Bronchial epithelial cell (primary cell): ENCODE measurements at regions not wholly inside any gene's neighbourhood (a gene's known extent, or its start where the extent isn't known, plus 50 kb on each side); places are given as distances from the start of the nearest gene placed in this dataset.

Experiments
- DNase-seq: peaks from one replicate; pipeline ENCODE4 v3.0.0-alpha.2; 2010; ENCODE audit warnings: low read depth
- FAIRE-seq: peaks from 2 replicates; lab custom pipeline; 2011; peaks lifted over from hg19 to GRCh38; lab: Jason Lieb, UNC
- H3K27me3 ChIP-seq: 2 replicates; pipeline ENCODE4 v1.5.1; 2011; ENCODE audit warnings: low read length; ENCODE audit not compliant: control insufficient read depth, insufficient read depth
- H3K36me3 ChIP-seq: 2 replicates; pipeline ENCODE4 v1.5.1; 2011; ENCODE audit warnings: low read length; ENCODE audit not compliant: control insufficient read depth, insufficient read depth
- H3K4me3 ChIP-seq: 2 replicates; pipeline ENCODE4 v1.5.1; 2011; ENCODE audit warnings: mild to moderate bottlenecking, low read depth, low read length, control low read depth
- CTCF ChIP-seq: IDR thresholded peaks from 2 replicates; pipeline ENCODE4 v1.5.1; 2011; ENCODE audit warnings: mild to moderate bottlenecking, moderate library complexity, low read length, control low read depth, inconsistent platforms; ENCODE audit not compliant: insufficient read depth, severe bottlenecking

GRCh38 chr2:239845968-239846367 is 179.2 kb downstream of the NDUFA10 start:
- DNase-seq (no peak), FAIRE-seq (no peak)
- Histone ChIP-seq H3K4me3 (no peak overlapping the region), H3K27me3 (no peaks in the 10 kb centered on the region), H3K36me3 (no peaks in the 10 kb centered on the region)
- TF ChIP-seq CTCF = no peak

DNA sequence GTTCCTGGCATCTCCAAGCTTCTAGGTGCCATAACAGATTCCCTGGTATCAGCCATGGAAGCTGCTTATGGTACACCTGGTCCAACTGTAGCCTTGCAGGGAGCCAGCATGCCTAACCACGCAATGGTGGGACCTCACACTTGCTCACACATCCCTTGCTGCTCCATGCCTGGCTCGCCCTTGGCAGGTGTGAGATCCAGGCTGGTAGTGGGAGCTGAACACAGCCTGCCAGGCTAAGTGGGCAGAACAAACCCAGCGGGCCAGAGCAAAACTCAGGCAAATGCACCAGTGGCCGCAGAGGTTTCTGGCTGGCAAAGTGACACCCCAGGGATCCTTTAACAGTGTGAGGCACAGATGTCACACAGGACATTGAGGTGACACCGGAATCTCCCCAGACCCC is 185.8 kb downstream of the NDUFA10 start:
- TF ChIP-seq CTCF = no peak
- H3K36me3 ChIP-seq = no peaks in the 10 kb centered on the region
- DNase-seq (no peak), FAIRE-seq (no peak)
- no peaks in the 10 kb centered on the region for H3K27me3 ChIP-seq
- H3K4me3 ChIP-seq = no peak overlapping the region

GRCh38 chr2:239836021-239836765 is 188.9 kb downstream of the NDUFA10 start:
- no peak overlapping the region for H3K4me3 ChIP-seq
- no peak for TF ChIP-seq CTCF
- FAIRE-seq (no peak), DNase-seq (no peak)
- no peaks in the 10 kb centered on the region for H3K36me3 ChIP-seq
- H3K27me3 ChIP-seq = no peaks in the 10 kb centered on the region

- TF ChIP-seq CTCF = no peak
- Histone ChIP-seq H3K4me3 (no peak overlapping the region), H3K27me3 (no peaks in the 10 kb centered on the region), H3K36me3 (no peaks in the 10 kb centered on the region)
- DNase-seq (no peak), FAIRE-seq (no peak)
Observed at GRCh38 chr2:239835056-239835455, 190.1 kb downstream of the NDUFA10 start.

DNA sequence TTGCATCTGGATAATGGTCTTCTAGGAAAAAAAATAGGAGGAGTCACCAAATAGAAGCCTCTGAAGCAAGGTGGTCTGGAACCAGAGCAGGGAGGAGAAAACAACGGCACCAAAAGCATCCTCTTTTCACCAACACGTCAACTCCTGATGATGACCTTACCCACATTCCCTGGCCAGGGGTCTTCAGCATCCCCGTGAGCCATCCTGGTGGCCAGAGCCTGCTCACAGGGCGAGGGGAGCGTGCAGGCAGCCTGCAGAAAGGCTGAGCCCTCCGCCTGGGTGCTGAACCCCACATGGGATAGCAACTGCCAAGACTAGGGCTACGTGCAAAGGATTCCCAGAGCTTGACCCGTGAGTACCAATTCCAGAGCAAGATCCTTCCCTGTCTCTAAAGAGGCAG is 191.0 kb downstream of the NDUFA10 start:
- no peaks in the 10 kb centered on the region for H3K36me3 ChIP-seq
- FAIRE-seq = no peak
- no peaks in the 10 kb centered on the region for H3K27me3 ChIP-seq
- no peak for TF ChIP-seq CTCF
- H3K4me3 ChIP-seq = no peak overlapping the region
- DNase-seq = no peak
